HT-29 (cell line): ENCODE measurements at regions not wholly inside any gene's neighbourhood (a gene's known extent, or its start where the extent isn't known, plus 50 kb on each side); places are given as distances from the start of the nearest gene placed in this dataset.
A peak's percentile ranks its signal among the peaks of the same experiment; 100 is the strongest.

Experiments
- DNase-seq: peaks from one replicate; pipeline ENCODE4 v3.0.0-alpha.2; 2015; ENCODE audit warnings: low spot score

DNA sequence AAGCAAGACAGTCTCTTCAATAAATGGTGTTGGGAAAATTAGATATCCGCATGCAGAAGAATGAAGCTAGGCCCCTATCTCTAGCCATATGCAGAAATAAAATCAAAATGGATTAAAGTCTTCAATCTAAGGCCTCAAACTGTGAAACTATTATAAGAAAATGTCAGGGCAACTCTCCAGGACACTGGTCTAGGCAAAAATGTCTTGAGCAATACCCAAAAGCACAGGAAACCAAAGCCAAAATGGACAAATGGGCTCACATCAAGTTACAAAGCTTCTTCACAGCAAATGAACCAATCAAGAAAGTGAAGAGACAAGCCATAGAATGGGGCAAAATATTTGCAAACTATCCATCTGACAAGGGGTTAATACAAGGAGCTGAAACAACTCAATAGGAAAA lies 338.8 kb downstream of the NNT start:
- no peak for DNase-seq

DNA sequence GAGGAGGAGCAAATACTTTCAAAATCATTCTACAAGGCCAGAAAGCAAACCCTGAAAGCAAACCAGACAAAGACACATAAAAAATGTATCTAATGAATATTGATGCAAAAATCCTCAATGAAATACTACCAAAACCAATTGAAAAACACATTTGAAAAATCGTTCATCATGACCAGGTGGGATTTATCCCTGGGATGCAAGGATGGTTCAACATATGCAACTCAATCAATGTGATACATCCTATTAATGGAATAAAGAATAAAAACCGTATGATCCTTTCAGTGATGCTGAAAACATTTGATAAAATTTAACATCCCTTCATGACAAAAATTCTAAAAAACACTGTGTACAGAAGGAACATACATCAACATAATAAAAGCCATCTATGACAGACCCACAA lies 337.6 kb downstream of the NNT start:
- no peak for DNase-seq

DNA sequence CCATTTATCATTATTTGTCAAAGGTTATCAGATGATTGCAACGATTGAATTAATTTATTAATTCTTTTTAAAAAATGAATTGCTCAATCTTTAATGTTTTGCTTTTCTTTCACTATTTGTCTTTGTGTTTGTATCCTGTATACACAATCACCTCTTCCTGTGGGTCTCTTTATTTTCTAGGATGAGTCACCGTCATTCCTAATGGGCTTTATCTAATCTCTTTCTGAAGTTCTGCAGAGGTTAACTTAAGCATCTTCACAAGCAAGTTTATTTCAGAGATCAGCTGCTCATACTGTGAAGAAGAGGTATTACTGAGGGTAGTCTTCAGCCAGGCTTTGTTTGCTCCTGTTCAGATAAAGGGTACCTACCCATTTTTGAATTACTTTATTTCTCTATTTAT lies 323.9 kb downstream of the NNT start:
- no peak for DNase-seq

DNA sequence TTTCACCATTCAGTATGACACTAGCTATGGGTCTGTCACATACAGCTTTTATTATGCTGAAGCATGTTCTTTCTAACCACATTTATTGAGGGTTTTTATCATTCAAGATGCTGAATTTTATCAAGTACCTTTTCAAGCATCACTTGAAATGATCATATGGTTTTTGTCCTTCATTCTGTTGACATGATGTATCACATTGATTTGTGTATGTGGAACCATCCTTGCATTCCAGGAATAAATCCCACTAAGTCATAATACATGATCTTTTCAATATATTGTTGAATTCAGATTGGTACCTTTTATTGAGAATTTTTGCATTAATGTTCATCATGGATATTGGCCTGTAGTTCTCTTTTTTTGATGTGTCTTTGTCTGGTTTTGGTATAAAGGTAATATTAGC lies 317.4 kb downstream of the NNT start:
- no peak for DNase-seq

DNA sequence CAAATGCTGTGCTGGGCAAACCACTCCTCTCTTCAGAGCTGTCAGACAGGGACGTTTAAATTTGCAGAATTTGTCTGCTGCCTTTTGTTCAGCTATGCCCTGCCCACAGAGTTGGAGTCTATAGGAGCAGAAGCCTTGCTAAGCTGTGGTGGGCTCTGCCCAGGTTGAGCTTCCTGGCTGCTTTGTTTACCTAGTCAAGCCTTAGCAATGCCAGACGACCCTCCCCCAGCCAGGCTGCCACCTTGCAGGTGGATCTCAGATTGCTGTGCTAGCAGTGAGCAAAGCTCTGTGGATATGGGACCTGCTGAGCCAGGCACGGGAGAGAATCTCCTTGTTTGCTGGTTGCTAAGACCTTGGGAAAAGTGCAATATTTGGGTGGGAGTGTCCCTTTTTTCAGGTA lies 314.9 kb downstream of the NNT start:
- no peak for DNase-seq

DNA sequence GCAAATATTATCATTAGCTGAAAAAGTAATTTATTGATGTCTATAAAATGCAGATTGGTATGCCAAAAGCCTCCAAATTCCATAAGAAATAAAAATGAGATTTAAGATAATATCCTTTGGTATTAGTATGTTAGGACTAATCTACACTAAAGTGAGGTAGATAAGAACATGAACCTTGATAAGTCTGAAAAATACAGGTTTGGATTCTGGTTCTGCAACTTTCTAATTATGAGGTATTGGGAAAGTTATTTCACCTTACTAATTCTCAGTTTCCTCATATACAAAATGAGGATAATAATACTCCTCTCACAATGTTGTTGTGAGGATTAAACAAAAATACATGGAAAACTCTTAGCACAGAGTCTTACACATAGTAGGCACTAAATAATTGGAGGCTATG lies 300.1 kb downstream of the NNT start:
- DNase-seq = no peak

DNA sequence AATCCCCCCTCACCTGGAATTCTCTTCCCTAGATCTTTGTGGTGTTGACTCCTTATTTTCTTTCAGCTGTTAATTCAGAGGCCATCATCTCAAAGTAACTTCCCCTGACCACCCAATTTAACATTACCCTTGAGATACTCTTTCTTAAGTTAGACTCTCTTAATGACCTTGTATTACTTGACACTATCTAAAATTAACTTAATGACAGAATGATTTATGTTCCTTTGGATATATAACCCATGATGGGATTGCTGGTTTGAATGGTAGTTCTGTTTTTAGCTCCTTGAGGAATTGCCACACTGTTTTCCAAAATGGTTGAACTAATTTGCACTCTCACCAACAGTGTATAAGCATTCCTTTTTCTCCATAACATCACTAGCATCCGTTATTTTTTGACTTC lies 298.0 kb downstream of the NNT start:
- no peak for DNase-seq

DNA sequence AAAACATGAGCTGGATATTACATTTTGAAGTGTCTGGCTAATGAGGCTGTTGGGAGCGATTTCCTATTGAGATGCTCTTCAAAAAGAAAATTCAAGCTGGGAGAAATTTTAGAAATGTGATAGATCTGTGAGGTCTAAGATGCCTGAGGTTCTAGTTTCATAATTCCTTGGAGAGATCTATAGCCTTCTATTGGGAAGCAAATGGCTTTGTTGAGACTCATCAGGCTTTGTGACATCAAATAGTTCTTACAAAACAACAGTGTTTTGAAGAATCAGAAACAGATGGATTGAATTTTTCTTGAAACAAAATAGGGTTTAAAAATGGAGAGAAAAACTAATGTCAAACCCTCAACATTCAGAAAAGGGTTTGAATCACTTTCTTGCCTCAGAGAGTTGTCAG lies 292.9 kb downstream of the NNT start:
- no peak for DNase-seq

DNA sequence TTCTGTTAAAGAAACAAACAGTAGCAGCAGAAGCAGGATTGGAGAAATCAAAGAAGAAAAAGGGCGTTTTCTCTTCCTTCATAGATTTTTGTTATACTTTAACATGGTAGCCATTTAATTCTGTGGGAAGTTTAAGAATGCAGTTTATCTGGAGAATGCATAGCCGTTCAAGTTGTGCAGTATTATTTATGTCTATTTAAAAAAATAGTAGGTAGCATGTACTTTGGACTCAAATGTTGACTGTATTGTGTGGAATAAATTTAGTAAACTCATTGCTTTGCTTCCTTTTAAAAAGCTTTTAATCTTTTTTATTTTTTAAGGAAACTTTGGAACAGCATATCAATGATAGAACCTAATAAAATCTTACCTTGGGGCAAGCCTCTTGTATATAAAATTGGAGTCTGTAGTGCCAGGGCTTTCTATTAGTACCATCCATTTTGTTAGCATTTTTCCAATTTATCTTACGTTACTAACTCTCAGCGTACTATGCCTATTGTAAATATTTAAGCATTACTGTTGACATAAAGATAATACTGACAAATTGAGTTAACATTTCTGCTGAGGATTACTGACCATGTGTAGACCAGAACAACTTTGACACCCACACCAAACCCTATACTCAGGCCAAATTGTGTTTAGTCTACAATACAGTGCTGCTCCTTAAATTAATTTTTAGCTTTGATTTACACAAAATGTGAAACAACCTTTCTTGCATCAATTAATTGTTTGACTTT lies 291.1 kb downstream of the NNT start:
- DNase-seq = no peak

DNA sequence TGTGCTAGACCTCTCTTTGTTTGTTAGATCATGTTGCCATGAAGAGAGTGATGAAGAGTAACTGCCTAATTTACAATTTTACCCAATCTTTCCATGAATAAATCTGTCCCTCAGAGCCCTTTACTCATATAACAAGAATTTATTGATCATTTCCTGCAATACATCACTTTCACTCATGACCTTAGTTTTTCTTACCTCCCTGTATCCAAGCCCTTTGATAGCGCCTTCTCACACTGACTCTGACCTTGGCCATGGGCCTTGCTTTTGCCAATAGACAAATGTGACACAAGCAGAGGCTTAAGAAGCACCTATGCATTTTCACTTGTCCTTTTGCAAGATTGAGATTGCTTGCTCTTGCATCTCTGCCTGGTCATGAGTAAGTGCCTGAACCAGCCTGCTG lies 288.1 kb downstream of the NNT start:
- no peak for DNase-seq

DNA sequence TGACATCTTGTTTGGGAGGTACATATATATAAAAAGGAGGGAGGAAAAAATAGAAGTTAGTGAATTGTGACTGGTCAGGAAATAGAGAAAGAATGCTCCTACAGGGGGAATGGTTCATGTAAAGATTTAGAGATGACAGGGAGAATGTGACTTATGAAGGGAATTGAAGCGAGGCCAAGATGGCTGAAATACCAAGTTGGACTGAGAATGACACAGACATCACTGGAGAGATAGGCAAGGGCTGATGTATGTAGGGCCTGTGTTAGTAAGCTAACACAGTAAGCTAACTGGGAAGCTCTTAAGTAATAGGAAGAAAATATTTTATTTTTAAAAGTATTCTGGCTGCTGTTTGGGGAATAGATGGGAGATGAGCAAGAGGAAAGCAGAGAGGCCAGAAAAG lies 286.3 kb downstream of the NNT start:
- DNase-seq = no peak

DNA sequence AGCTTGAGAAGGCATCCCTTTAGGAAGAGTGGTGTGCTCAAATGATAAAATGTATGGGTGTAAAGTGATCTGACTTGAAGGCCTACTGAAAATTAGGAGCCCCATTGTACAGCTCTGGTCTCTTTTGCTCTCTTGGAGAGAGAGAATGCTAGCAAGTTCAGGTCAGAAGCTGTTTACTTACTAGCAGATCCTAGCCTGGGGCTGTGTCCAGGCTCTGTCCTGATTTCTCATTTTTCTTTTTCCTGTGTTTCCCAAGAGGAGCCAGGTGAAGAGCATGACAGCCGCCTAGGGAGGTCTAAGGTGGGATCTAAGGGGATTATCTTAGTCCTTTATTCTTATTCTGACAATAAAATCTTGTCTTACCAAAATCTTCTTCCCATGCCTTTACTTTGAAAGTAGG lies 272.8 kb downstream of the NNT start:
- DNase-seq = no peak

DNA sequence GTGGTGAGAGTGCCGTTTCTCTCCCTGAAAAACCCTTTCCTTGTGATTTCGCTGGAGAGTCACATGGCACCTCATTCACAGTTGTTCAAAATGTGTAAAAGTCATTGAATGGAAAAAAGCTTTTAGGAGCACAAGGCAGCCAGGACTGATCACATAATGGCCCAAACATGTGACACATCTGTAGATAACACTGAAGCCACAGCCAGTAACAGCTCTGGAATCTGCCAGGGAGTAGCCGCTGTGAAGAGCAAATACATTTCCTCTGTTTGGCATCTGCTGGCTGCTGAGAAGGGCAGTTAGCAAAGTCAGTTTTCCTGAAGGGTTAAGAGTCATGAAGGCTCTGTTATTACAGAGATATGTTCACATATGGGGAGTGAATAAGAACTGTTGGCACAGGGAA lies 271.8 kb downstream of the NNT start:
- DNase-seq = peak; percentile 45

DNA sequence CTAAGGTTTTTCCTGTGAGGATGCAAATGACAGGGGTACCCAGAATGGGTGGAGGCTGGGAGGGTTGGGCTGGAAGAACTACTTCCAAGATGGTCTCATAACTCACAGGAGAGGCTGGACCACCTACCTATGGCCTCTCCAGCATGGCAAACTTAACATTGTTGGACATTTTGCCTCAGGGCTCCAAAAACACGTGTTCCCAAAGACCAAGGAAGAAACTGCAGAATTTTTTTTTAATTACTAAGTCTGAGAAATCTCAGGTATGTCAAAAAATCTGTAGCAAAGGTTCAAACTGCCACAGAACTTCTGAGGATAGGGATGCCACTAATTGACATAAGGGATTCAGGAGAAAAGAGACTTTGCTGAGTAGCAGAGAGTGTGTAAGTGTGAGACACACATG lies 270.8 kb downstream of the NNT start:
- DNase-seq = no peak

DNA sequence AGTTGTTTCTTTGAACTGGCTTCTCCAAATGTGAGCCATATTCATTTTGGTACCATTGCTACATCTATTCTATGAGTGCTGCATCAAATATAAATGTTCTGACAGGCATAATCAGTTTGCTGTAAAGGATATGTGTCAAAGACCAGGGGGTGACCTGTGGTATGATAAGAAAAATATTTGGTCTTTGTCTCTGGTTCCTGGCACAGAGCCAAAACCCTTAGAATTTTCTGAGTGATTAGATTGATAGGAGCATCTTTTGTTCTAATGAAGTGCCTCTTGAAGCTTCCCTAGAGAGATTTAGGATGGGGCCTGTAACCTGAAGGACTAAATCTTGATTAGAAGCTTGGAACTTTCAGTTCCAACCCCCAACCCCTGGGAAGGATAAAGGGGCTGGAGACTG lies 256.3 kb downstream of the NNT start:
- no peak for DNase-seq

DNA sequence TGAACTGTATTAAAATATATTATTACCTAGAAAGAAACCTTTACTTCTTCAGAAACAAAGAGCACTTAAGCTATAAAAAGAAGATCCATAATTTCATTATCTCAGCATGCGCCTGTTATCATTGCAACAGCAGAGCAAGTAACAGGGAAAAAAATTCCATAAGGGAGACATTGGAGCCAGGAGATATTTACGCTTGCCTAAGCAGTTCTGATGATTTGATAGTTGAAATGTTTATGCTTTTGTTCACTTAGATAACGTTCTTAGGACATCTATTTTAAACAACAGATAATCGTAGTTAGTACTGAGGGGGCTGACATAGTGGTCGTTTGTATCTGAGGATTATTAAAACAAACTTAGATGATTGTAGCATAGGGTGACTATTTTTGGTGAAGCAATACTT lies 252.5 kb downstream of the NNT start:
- no peak for DNase-seq

DNA sequence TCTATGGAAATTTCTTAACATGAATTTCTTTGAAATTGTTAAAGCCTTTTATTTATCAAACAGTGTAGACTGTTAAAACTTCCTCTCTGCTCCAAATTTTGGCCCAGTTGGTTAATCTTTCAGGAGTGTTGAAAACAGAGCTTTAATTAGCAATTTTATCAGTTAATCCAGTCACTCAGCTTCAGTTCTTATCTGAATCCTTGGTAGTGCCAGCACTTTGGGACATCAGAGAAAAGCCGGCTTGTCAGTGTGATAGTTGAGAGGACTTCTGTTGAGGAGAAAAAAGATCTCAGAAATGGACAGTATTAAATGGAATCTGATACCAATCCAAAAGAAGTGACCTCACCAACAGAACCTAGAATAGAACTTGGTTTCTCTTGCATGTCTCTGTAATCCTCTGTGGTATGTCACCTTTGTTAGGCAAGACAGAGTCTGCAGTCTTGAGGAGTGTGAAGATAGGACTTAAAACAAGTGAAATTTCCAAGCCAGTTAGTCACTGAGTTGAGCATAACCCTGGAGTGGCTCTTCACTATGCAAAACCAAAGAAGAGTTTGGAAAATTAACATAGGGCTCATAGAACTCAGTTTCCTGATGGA lies 251.8 kb downstream of the NNT start:
- DNase-seq = no peak

DNA sequence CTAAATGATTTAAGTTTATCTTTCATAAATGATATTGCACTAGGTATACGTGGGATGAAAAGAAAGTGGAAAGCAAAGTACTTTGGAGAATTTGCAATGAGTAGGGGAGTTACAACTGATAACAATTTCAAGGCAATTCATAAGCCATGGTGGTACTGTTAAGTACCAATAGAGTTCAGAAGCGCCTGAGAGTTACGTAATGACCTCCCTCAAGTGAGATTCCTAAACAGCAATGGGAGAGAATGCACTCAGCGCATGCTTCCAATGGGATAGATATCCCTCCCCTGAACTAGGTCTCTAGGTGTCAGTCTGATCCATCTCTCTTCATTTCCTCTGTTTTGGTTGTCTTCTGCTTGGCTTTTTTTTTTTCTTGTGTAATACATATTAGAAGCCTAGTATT lies 249.3 kb downstream of the NNT start:
- DNase-seq = no peak

DNA sequence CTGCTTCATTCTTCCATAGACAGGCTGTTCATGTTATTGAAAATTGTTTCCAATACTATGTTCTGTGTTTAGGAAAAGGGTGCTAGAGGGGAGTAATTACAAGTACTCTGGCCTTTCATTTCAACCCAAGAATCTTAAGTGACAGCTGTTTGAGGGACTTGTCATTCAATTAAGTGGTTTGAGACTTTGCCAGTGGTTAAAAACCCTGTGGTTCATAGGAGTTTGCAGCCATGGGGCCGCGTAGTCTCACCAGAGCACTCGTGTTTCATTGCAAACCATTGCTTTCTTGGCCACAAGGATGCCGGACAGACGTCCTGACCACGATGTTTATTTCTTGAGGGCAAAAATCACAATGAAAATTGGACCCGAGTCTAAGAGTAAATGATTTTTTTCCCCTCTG lies 248.8 kb downstream of the NNT start:
- no peak for DNase-seq

DNA sequence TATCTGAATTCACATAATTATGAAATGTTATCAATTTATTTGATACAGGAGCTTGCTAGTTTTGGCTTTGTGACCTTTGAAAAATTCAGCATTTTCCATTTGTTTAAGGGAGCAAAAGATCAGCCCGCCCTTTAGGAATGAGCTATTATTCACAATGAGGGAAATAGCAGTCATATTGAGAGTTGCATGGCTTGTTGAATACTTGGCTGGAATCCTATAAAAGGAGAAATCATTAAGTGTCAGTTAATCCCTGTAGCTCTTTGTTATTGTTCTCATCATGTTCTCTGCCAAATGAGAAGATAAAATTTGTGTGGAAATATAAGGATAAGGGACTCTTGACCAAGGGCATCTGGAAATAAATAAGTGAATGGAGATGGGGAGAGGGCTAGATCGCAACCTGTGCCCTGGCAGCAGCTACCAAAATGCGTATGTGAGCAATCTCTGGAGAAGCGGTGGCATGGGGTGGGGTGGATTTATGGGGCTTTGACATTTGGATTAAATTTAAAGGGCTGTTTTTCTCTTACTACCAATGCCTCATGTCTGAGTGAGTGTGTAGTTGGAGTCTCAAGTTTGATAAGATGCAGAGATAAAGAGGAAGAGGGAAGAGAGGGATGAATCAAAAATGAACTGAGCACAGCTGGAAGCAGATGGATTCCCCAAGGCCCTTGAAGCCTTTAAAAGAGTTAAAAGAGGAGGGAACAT lies 237.6 kb downstream of the NNT start:
- DNase-seq = no peak

DNA sequence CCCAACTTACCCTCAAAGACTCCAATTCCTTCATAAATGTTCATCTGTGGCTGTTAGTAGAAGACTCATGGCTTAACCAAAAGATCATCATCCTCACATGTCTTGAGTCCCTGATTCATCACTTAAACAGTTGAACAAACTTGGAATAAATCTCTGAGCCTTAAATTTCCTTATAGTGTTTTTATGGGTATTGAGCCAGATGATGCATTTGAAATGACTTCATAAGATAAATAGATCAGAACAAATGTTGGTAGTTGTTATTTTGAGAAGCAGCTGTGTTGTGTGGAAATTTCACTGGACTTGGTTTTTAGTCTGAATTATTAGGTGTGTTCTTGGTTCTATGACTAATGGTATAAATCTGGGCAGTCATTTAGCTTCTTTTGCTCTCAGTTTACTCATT lies 236.2 kb downstream of the NNT start:
- DNase-seq = no peak

DNA sequence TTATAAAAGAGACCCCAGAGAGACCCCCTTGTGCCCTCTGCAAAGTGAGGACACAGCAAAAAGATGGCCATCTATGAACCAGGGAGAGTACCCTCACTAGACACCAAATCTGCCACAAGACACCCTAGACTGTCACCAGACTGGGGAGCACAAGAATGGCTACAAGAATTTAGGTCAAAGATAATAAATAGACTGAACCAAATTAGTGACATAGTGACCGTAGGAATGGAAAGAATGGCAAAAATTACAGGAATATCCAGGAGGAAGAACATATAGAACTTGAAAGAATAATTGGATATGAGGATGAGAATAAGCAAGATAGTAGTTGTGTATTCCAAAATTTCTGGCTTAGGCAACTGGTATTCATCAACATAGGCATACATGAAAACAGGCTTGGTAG lies 235.0 kb downstream of the NNT start:
- no peak for DNase-seq

DNA sequence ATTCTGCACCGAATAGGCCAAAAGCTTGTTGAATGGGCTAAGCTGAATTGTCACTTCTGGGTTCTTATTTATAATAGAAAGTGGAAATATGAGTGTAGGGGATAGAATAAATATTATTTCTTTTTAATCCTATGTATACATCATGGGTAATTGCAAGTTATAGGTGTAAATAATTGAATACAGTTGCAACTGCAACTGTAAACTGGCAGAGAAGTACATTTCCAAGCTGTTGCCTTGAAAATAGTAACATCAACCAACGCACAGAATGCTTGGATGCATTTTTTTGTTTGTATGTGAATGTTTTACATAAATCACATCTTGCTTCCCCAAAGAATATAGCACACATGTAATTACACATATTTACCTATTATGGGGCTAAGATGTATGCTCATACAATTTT lies 234.1 kb downstream of the NNT start:
- no peak for DNase-seq
